ENCODE measurements at regions not wholly inside any gene's neighbourhood (a gene's known extent, or its start where the extent isn't known, plus 50 kb on each side); places are given as distances from the start of the nearest gene placed in this dataset.
"Not testable (repeated sequence)": the region's sequence is repeated elsewhere in the genome, so short reads cannot be mapped to it uniquely, and the experiment has no call there.

- DNase-seq (ENCODE audit: extremely low read depth, insufficient read length), result no peak
- Histone ChIP-seq H3K36me3 (ENCODE audit: control insufficient read depth, insufficient read depth, low read length) (no peaks in the 10 kb centered on the region), H3K4me3 (replicated peaks; ENCODE audit: low read depth, low read length) (no peak overlapping the region), H3K27me3 (replicated peaks; ENCODE audit: control insufficient read depth, insufficient read depth, low read length) (no peaks in the 10 kb centered on the region)
- no peak for TF ChIP-seq CTCF (IDR thresholded peaks at IDR 0.05; ENCODE audit: insufficient read depth, low read length, poor library complexity, severe bottlenecking)
These were observed 174.8 kb downstream of the LACC1 start for GRCh38 chr13:44054525-44054924.

- H3K4me3 ChIP-seq (replicated peaks; ENCODE audit: low read depth, low read length); DNase-seq (ENCODE audit: extremely low read depth, insufficient read length); H3K27me3 ChIP-seq (replicated peaks; ENCODE audit: control insufficient read depth, insufficient read depth, low read length); H3K36me3 ChIP-seq (ENCODE audit: control insufficient read depth, insufficient read depth, low read length): not testable (repeated sequence)
These were observed 176.0 kb downstream of the LACC1 start for GRCh38 chr13:44055681-44056080.

DNA sequence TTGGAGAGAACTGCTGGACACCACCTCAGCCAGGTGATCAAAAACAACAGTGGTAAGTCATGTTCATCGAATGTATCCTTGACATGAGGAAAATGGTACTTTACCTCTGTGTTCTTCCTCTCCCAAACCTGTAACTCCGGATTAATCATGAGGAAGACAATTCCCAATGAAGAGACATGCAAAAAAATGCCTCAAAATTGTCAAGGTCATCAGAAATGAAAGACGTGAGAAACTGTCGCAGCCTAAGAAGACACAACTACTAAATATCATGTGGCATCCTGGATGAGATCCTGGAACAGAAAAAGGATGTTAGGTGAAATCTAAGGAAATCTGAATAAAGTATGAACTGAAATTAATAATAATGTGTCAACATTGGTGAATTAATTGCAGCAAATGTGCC lies 178.4 kb downstream of the LACC1 start:
- Histone ChIP-seq H3K36me3 (ENCODE audit: control insufficient read depth, insufficient read depth, low read length) (no peaks in the 10 kb centered on the region), H3K27me3 (replicated peaks; ENCODE audit: control insufficient read depth, insufficient read depth, low read length) (no peaks in the 10 kb centered on the region), H3K4me3 (replicated peaks; ENCODE audit: low read depth, low read length) (no peak overlapping the region)
- TF ChIP-seq CTCF (IDR thresholded peaks at IDR 0.05; ENCODE audit: insufficient read depth, low read length, poor library complexity, severe bottlenecking), result no peak
- DNase-seq (ENCODE audit: extremely low read depth, insufficient read length), result no peak

DNA sequence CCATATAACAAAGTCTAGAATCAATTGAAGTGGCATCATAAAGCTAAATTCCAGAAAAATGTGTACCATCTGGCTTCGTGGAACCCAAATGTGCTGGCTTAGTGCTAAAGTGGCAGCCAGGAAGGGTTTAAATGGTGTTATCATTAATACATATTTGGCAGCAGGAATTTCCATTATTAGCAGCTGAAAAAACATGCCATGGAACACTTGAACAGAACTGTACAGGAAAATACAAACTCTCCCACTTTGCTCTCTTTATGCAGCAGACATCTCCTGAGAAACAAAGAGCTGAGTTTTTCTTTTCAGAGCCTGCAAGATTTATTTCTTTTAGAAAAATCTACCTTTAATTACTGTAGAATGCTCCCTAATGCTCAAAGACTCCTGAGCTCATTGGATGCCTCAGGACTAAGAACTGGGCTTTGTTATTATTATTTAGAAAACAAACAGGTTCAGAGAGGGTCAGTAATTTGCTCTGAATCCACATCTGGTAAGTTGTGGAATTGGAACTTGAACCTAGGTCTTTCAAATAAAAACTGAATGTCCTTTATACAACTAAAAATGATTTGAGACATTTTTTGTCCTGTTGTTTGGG lies 179.0 kb downstream of the LACC1 start:
- Histone ChIP-seq H3K36me3 (ENCODE audit: control insufficient read depth, insufficient read depth, low read length) (no peaks in the 10 kb centered on the region), H3K4me3 (replicated peaks; ENCODE audit: low read depth, low read length) (no peak overlapping the region), H3K27me3 (replicated peaks; ENCODE audit: control insufficient read depth, insufficient read depth, low read length) (no peaks in the 10 kb centered on the region)
- no peak for DNase-seq (ENCODE audit: extremely low read depth, insufficient read length)
- no peak for TF ChIP-seq CTCF (IDR thresholded peaks at IDR 0.05; ENCODE audit: insufficient read depth, low read length, poor library complexity, severe bottlenecking)

GRCh38 chr13:44061876-44062275 lies 182.2 kb downstream of the LACC1 start:
- TF ChIP-seq CTCF (IDR thresholded peaks at IDR 0.05; ENCODE audit: insufficient read depth, low read length, poor library complexity, severe bottlenecking), result no peak
- no peak for DNase-seq (ENCODE audit: extremely low read depth, insufficient read length)
- H3K4me3 ChIP-seq (replicated peaks; ENCODE audit: low read depth, low read length), result no peak overlapping the region
- no peaks in the 10 kb centered on the region for H3K36me3 ChIP-seq (ENCODE audit: control insufficient read depth, insufficient read depth, low read length)
- H3K27me3 ChIP-seq (replicated peaks; ENCODE audit: control insufficient read depth, insufficient read depth, low read length), result no peaks in the 10 kb centered on the region; the same call in 1 of the 2 replicates

- H3K36me3 ChIP-seq (ENCODE audit: control insufficient read depth, insufficient read depth, low read length), result no peaks in the 10 kb centered on the region
These were observed 183.8 kb downstream of the LACC1 start for GRCh38 chr13:44063467-44063866.

More at GRCh38 chr13:44063467-44063866, 183.8 kb downstream of the LACC1 start:
- Histone ChIP-seq H3K4me3 (replicated peaks; ENCODE audit: low read depth, low read length) (no peak overlapping the region), H3K27me3 (replicated peaks; ENCODE audit: control insufficient read depth, insufficient read depth, low read length) (no peaks in the 10 kb centered on the region; the same call in 1 of the 2 replicates)
- no peak for DNase-seq (ENCODE audit: extremely low read depth, insufficient read length)
- no peak for TF ChIP-seq CTCF (IDR thresholded peaks at IDR 0.05; ENCODE audit: insufficient read depth, low read length, poor library complexity, severe bottlenecking)

All from GM06990 (cell line).